Neural progenitor cell (in vitro differentiated cells): ENCODE measurements at regions not wholly inside any gene's neighbourhood (a gene's known extent, or its start where the extent isn't known, plus 50 kb on each side); places are given as distances from the start of the nearest gene placed in this dataset.

Experiments
- DNase-seq: peaks from one replicate; pipeline ENCODE4 v3.0.0-alpha.2; 2016; ENCODE audit warnings: low spot score
- H2AFZ ChIP-seq: fragments of 200-600 bp; sonication (generic); replicated peaks from 2 replicates; pipeline ENCODE4 v1.6.1; 2016; ENCODE audit warnings: antibody characterized with exemption
- H3F3A ChIP-seq: fragments of 200-600 bp; sonication (generic); 2 replicates; pipeline ENCODE4 v1.6.1; 2016; ENCODE audit warnings: antibody characterized with exemption, low read depth
- H3K27ac ChIP-seq: fragments of 200-600 bp; sonication (generic); 2 replicates; pipeline ENCODE4 v1.5.1; 2016; ENCODE audit warnings: mild to moderate bottlenecking
- H3K27me3 ChIP-seq: fragments of 200-600 bp; sonication (generic); 2 replicates; pipeline ENCODE4 v1.6.1; 2016; ENCODE audit warnings: mild to moderate bottlenecking, moderate library complexity
- H3K36me3 ChIP-seq: fragments of 200-600 bp; sonication (generic); 2 replicates; pipeline ENCODE4 v1.5.1; 2016
- H3K4me1 ChIP-seq: fragments of 200-600 bp; sonication (generic); 2 replicates; pipeline ENCODE4 v1.6.1; 2016; ENCODE audit warnings: mixed run types
- H3K4me2 ChIP-seq: fragments of 200-600 bp; sonication (generic); 2 replicates; pipeline ENCODE4 v1.6.1; 2016
- H3K4me3 ChIP-seq: fragments of 200-600 bp; sonication (generic); 2 replicates; pipeline ENCODE4 v1.5.1; 2016
- H3K79me2 ChIP-seq: fragments of 200-600 bp; sonication (generic); 2 replicates; pipeline ENCODE4 v1.6.1; 2016; ENCODE audit warnings: low read depth
- H3K9ac ChIP-seq: fragments of 200-600 bp; sonication (generic); 2 replicates; pipeline ENCODE4 v1.6.1; 2016
- H3K9me3 ChIP-seq: fragments of 200-600 bp; sonication (generic); 2 replicates; pipeline ENCODE4 v1.5.1; 2016; ENCODE audit warnings: low read depth
- H4K20me1 ChIP-seq: fragments of 200-600 bp; sonication (generic); 2 replicates; pipeline ENCODE4 v1.6.1; 2016; ENCODE audit warnings: low read depth
- H3K27ac Mint-ChIP-seq: 3 replicates; pipeline ENCODE4 v1.8.0; 2021; ENCODE audit warnings: mixed read lengths
- H3K27me3 Mint-ChIP-seq: 2 replicates; pipeline ENCODE4 v1.8.0; 2022; ENCODE audit warnings: low read depth, mild to moderate bottlenecking, inconsistent platforms, moderate library complexity, mixed read lengths; ENCODE audit not compliant: insufficient read depth
- H3K36me3 Mint-ChIP-seq: 3 replicates; pipeline ENCODE4 v1.8.0; 2021; ENCODE audit warnings: mixed read lengths
- H3K4me1 Mint-ChIP-seq: 3 replicates; pipeline ENCODE4 v1.8.0; 2021; ENCODE audit warnings: mixed read lengths
- H3K4me3 Mint-ChIP-seq: 3 replicates; pipeline ENCODE4 v1.8.0; 2021; ENCODE audit warnings: mild to moderate bottlenecking, moderate library complexity, mixed read lengths
- H3K9me3 Mint-ChIP-seq: 3 replicates; pipeline ENCODE4 v1.8.0; 2020; ENCODE audit warnings: mixed read lengths
- CTCF ChIP-seq: fragments of 200-600 bp; sonication (generic); IDR thresholded peaks from 2 replicates; pipeline ENCODE4 v1.5.1; 2017; ENCODE audit warnings: antibody characterized with exemption, mild to moderate bottlenecking
- EZH2 ChIP-seq: fragments of 200-600 bp; sonication (generic); IDR thresholded peaks from 2 replicates; pipeline ENCODE4 v1.6.1; 2017; ENCODE audit warnings: antibody characterized with exemption, mild to moderate bottlenecking, moderate library complexity
- EZH2phosphoT487 ChIP-seq: fragments of 200-600 bp; sonication (generic); IDR thresholded peaks from 2 replicates; pipeline ENCODE4 v1.6.1; 2017; ENCODE audit warnings: antibody characterized with exemption

GRCh38 chr12:124715121-124715990, 147.9 kb upstream of the NCOR2 start:
- no peaks in the 10 kb centered on the region for H3K9me3 Mint-ChIP-seq
- Histone ChIP-seq H3K9ac (no peak overlapping the region), H3K4me3 (no peak overlapping the region), H4K20me1 (no peaks in the 10 kb centered on the region), H3K4me1 (peaks cover 19% of the 10 kb centered on the region), H3F3A (no peaks in the 10 kb centered on the region), H2AFZ (no peak overlapping the region), H3K79me2 (no peaks in the 10 kb centered on the region), H3K9me3 (no peaks in the 10 kb centered on the region), H3K27ac (no peak overlapping the region), H3K27me3 (no peaks in the 10 kb centered on the region), H3K4me2 (no peak overlapping the region), H3K36me3 (no peaks in the 10 kb centered on the region)
- H3K27ac Mint-ChIP-seq: peak overlapping the region; percentile 33
- TF ChIP-seq EZH2phosphoT487 (no peak), EZH2 (no peak), CTCF (no peak)
- H3K27me3 Mint-ChIP-seq: peaks cover 15% of the 10 kb centered on the region
- H3K4me3 Mint-ChIP-seq: no peak overlapping the region
- H3K4me1 Mint-ChIP-seq: peaks cover 56% of the 10 kb centered on the region
- DNase-seq: no peak
- no peaks in the 10 kb centered on the region for H3K36me3 Mint-ChIP-seq

- Histone ChIP-seq H3K36me3 (no peaks in the 10 kb centered on the region), H3K9me3 (no peaks in the 10 kb centered on the region), H2AFZ (no peak overlapping the region), H3K9ac (no peak overlapping the region), H3K27me3 (no peaks in the 10 kb centered on the region), H3K79me2 (no peaks in the 10 kb centered on the region), H3K4me3 (no peak overlapping the region), H3K4me2 (no peak overlapping the region), H3K4me1 (peaks cover 18% of the 10 kb centered on the region), H3K27ac (no peak overlapping the region), H4K20me1 (no peaks in the 10 kb centered on the region), H3F3A (no peaks in the 10 kb centered on the region)
- H3K27me3 Mint-ChIP-seq: peaks cover 12% of the 10 kb centered on the region
- H3K4me1 Mint-ChIP-seq: peaks cover 43% of the 10 kb centered on the region
- no peaks in the 10 kb centered on the region for H3K36me3 Mint-ChIP-seq
- DNase-seq: peak; percentile 47
- peaks cover 3% of the 10 kb centered on the region for H3K9me3 Mint-ChIP-seq
- TF ChIP-seq CTCF (no peak), EZH2 (no peak), EZH2phosphoT487 (no peak)
- peak overlapping the region; percentile 11 for H3K4me3 Mint-ChIP-seq
- peak overlapping the region; percentile 64 for H3K27ac Mint-ChIP-seq
These were observed 146.1 kb upstream of the NCOR2 start for GRCh38 chr12:124713436-124714082.

GRCh38 chr12:124713041-124713435, 145.6 kb upstream of the NCOR2 start:
- Histone ChIP-seq H3K36me3 (no peaks in the 10 kb centered on the region), H3K9ac (no peak overlapping the region), H2AFZ (no peak overlapping the region), H3K4me3 (no peak overlapping the region), H3K4me2 (no peak overlapping the region), H3K27me3 (no peaks in the 10 kb centered on the region), H3K9me3 (no peaks in the 10 kb centered on the region), H3F3A (no peaks in the 10 kb centered on the region), H3K27ac (no peak overlapping the region), H4K20me1 (no peaks in the 10 kb centered on the region), H3K79me2 (no peaks in the 10 kb centered on the region), H3K4me1 (peaks cover 18% of the 10 kb centered on the region)
- TF ChIP-seq EZH2phosphoT487: no peak
- no peak for TF ChIP-seq CTCF
- TF ChIP-seq EZH2: no peak
- Mint-ChIP-seq H3K27me3 (peaks cover 12% of the 10 kb centered on the region), H3K9me3 (peaks cover 7% of the 10 kb centered on the region), H3K36me3 (no peaks in the 10 kb centered on the region), H3K4me1 (peaks cover 38% of the 10 kb centered on the region), H3K27ac (no peak overlapping the region), H3K4me3 (no peak overlapping the region)
- no peak for DNase-seq
